HG02678 (cell line): ENCODE measurements at regions not wholly inside any gene's neighbourhood (a gene's known extent, or its start where the extent isn't known, plus 50 kb on each side); places are given as distances from the start of the nearest gene placed in this dataset.

Experiments used
- ATAC-seq: cut with Tn5 transposase; IDR thresholded peaks from one replicate; pipeline ENCODE4 v1.9.1; 2021; ENCODE audit warnings: mild to moderate bottlenecking, moderate library complexity; ENCODE audit not compliant: unreplicated experiment

GRCh38 chr14:99065551-99065950, 206.4 kb downstream of the BCL11B start:
- no peak for ATAC-seq

- ATAC-seq, result no peak
Measured at GRCh38 chr14:99066378-99066777, 205.6 kb downstream of the BCL11B start.

GRCh38 chr14:99067141-99067920, 204.7 kb downstream of the BCL11B start:
- ATAC-seq, result no peak

DNA sequence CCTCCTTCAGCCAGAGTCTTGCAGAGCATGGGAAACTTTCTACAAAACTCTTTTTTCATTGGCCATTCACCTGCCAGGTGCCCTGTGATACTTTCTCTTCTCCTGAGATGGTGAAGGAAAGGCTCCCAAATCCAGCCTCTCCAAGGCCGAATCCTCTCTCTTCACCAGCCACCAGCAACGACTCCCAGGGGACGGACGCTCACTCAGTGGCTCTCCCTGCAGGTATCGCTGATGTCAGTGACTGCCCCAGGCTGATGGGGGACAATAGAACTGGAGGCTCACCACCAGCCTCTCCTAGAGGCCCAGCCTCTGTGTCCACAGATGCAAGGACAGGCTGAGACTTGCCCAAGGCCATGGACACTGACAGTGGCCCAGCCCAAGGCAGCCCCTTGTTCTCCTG, 204.1 kb downstream of the BCL11B start:
- no peak for ATAC-seq

GRCh38 chr14:99069946-99070345, 202.1 kb downstream of the BCL11B start:
- ATAC-seq, result no peak

DNA sequence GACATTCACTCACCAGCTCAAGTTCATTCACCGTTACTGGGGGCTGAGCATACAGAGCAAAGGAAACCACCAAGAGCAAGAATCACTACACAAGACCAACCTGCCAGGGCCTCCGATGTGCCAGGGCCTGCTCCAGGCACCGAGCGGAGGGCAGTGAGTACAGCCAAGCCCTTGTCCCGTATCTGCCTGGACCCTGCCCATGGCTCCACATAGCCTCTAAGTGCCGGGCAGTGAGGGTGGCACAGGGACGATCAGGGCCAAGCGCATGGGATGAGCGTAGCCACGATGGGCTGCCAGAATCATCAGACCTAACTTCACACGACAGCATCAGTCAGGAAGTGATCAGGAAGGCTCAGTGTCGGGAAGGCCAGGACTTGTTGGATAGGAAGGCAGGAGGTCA, 199.6 kb downstream of the BCL11B start:
- ATAC-seq, result no peak

- ATAC-seq, result no peak
Measured at GRCh38 chr14:99072956-99073355, 199.0 kb downstream of the BCL11B start.

DNA sequence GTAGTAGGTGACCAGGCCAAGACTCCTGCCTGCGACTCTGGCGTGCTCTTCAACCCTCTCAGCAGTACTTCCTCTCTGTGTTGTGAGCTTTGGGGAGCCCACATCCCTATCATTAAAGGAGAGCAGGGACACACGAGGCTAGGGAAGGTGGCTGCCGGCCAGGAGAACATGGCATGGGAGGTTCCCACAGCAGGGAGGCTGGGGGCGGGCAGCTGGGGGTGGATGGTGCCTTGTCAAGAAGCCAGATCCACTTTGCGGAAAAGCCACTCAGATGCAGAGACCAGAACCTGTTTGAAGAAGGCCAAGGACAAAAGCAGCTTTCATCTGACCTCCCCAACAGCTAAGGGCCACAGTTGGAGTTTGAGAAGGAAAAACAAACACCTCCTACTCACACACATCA, 198.6 kb downstream of the BCL11B start:
- ATAC-seq, result no peak

GRCh38 chr14:99075061-99075460, 196.9 kb downstream of the BCL11B start:
- ATAC-seq, result no peak

- no peak for ATAC-seq
Measured at GRCh38 chr14:99075771-99076375, 196.1 kb downstream of the BCL11B start.

GRCh38 chr14:99077076-99077843, 194.7 kb downstream of the BCL11B start:
- no peak for ATAC-seq

GRCh38 chr14:99077844-99078236, 194.2 kb downstream of the BCL11B start:
- ATAC-seq, result no peak

DNA sequence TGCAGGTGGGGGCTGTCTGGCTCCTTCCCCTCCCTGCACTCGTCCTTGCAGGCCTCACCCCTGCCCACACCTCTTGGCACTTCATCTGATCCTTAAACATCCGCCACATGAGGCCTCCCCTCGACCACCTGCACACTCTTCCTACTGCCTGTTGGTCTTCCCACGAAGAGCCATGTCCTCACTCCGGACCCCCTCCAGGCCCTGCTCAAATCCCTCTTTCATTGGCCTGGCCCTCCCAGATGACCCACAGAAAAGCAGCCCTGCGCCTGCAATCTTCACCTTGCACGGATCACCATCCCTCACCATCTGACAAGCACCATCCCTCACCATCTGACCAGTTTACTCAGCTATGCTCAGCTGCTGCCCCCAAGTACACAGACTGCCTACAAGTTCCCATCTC, 193.6 kb downstream of the BCL11B start:
- no peak for ATAC-seq

DNA sequence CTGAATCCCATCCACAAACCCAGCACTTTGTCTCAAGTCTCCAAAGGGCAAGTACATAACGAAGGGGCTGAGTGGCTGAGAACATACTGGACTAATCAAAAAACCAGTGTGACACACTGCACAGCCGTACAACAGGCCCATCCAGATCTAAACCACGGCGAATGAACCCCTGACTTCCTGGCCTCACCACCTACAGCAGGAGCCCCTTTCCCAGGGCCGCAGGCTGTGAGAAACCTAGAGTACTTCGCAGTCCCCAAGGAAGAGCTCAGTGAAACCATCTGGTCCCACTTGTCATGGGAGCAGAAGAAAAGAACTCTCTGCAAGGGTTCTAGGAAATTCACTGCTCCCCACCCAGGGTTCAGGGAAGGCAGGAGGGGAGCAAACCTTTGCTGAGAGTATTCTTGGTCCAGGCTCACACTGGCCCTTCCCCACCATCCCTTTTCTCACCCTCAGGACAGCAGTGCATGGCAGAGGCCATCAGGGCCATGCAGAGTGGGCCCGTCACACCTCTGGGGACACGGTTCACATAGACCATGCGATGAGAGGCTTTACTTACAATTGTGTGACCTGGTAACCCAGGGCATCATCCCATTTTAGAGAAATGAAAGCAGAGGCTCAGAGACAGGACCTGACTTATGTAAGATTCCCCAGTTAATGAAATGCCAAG, 192.8 kb downstream of the BCL11B start:
- no peak for ATAC-seq

DNA sequence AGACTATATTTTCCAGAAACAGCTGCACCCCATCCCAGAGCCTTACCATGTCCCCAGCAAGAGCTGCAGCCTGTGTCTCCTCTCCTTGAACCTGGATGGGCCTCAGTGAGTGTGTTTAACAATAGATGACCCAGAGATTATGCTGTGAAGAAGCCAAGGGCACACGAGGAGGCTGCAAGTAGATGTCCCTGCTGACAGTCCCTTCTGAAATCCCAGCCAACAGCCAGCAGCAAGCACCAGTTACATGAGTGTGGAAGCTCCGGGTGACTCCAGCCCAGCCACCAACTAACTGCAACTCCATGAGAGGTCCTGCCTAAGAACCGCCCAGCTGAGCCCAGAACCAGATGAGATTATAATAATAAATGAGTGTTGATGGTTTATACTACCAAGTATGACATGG, 191.7 kb downstream of the BCL11B start:
- no peak for ATAC-seq

DNA sequence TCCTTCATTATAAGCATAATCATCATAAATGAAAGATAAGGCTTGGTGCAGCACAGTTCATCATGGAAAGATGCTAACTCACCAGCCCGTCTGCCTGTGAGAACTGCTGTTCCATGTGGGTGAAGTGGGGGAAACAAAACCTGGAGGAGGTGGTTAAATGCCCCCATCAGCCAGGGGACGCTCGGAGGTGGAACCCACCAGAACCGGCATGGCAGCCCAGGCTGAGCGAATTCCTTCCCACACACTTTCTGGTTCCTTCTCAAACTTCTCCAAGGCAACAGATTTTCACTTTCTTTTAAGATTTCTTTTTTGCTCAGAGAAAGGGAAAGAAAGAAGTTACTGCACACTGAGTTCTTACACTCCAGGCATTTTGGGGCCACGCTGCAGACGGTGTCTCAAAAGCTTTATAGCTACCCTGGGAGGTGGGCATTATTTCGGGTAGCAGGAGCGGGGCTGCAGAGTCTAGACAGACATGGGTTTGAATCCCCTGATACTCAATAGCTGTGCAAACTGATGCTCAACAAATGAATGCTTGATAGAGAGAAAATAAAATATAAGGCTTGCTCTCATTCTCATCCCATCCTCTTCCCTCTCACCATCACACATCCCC, 190.7 kb downstream of the BCL11B start:
- no peak for ATAC-seq

DNA sequence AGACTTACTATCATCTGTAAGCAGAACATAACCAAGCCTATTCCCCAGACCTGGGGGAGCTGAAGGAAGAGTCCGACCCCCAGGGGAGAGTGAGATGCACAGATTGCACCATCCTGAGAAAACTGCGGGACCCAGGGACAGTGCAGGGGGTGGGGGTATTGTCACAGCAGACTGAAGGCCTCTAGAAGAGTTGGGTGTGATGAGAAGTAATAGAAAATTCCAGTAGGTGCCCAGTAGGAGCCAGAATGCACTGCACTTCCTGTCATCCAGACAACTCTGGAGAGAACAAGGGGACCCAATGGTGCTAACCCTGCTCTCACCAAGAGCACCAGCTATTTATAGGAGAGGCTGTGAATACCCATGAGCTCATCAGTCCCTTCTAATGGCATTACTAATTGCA, 190.1 kb downstream of the BCL11B start:
- ATAC-seq, result no peak

DNA sequence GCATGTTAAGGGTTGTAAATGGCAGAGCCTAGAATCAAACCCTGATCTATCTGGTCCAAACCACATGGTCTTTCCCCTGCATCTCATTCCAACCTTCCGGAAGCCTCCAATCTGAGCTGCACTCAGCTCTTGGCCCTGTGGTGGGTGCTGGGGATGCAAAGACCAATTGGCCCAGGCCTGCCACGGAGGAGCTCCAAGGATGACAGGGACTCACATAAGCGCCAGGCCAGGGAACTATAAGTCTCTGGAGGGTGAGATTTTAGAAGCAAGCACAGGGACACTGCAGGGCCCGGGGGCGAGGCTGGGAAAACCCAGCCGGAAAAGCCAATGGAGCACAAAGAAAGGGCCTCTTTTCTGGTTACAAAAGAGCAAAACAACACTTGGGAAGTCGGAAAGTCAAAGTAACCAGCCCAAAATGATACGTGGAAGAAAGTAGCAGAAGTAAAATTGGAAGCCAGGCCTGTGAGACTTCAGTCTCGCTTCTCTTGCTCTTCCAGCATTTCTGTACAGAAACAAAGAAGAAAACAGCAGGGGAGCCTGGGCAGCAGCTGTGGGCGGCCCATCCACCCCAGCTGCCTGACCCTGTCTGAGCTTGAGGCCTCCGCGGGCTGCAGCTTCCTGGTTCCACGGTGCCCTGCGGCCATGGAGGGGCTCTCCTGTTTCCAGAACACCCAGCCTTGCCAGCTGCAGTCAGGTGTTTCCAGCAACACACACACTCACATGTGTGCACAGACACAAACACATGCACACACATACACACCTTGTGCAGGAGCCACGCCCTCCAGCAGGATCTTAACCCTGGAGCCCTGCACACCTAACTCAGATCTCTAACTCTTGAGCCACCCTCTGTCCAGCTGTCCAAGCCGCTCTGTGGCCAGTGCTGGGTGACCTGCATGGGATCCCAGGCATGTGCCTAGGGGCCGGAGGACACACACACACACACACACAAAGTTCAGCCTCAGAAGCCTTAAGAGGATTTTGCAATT, 178.2 kb downstream of the BCL11B start:
- ATAC-seq, result no peak

DNA sequence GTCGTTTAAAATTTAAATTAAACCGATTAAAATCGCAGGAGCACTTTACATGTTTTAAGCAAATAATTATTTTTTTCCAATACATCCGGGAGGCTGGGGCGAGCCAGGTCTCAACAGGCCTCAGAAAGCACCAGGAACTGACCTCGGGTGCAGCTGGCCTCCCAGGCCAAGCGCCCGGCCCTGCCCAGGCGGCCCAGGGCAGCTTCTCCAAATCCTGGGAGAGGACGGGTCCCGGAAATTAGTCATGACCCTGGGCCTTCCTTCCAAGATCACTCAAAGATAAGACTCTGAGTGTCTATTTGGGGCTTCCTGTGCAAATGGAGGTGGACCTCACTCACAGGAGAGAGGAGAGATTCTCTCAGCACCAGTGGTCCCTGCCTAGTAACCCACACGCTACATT, 177.1 kb downstream of the BCL11B start:
- ATAC-seq, result no peak

DNA sequence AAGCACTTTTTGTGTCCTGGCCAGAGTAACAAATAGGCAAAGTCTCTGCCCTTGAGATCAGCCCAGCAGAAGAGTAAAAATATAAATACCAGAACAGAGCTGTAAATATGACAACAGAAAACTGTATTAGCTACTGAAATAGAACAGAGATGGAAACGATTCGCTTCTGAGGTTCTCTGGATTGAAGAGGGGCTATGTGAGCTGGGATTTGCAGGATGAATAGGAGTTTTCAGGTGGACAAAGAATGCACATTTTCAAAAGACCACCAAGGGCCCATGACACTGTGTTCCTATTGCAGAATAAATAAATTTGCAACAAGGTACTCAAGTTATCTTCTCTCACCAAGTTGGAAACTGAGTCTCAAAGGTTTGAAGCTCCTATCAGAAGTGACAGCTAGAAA, 176.6 kb downstream of the BCL11B start:
- no peak for ATAC-seq
